Endothelial cell of umbilical vein (primary cell): ENCODE measurements at regions not wholly inside any gene's neighbourhood (a gene's known extent, or its start where the extent isn't known, plus 50 kb on each side); places are given as distances from the start of the nearest gene placed in this dataset.

ENCODE experiments used
- BruUV-seq: library from RNA; stranded (reverse); fragments of 400-500 nt; replicated peaks from 2 replicates; lab custom pipeline; 2021; lab: Mats Ljungman, UMichigan
- CTCF ChIA-PET: fragments of 300-600, 350-600 bp; sonication (Branson Sonifier 250); formaldehyde crosslinking; loops from one replicate; lab custom pipeline; 2021; ENCODE audit warnings: antibody characterized with exemption, inconsistent platforms; lab: Charles Lee
- POLR2A ChIA-PET: fragments of 300-600, 350-600 bp; sonication (Branson Sonifier 250); formaldehyde crosslinking; loops from one replicate; lab custom pipeline; 2021; ENCODE audit warnings: antibody characterized with exemption, inconsistent platforms; lab: Charles Lee
- DNase-seq: peaks from one replicate; pipeline ENCODE4 v3.0.0-alpha.2; 2011; ENCODE audit warnings: low read depth, low spot score
- FAIRE-seq: peaks from 2 replicates; lab custom pipeline; 2011; peaks lifted over from hg19 to GRCh38; lab: Jason Lieb, UNC
- H2AFZ ChIP-seq: 2 replicates; pipeline ENCODE4 v1.6.0; 2012; ENCODE audit warnings: low read depth, low read length, control low read depth, inconsistent platforms
- H3K27ac ChIP-seq: 2 replicates; pipeline ENCODE4 v1.5.1; 2011; ENCODE audit warnings: low read depth, mild to moderate bottlenecking, control low read depth, low read length, moderate library complexity; ENCODE audit not compliant: insufficient read depth
- H3K27me3 ChIP-seq, 2 experiments: 2 replicates each; pipeline versions ENCODE4 v1.6.0 to v1.6.1; 2011; ENCODE audit warnings: low read length in 2 of 2, mixed read lengths in 1 of 2; ENCODE audit not compliant: control insufficient read depth in 2 of 2, insufficient read depth in 2 of 2
- H3K36me3 ChIP-seq, 2 experiments: 2 replicates in 1 of 2; 3 replicates in 1 of 2; pipeline ENCODE4 v1.5.1; 2011; ENCODE audit warnings: low read length in 2 of 2, mild to moderate bottlenecking in 1 of 2, moderate library complexity in 1 of 2; ENCODE audit not compliant: control insufficient read depth in 2 of 2, insufficient read depth in 2 of 2; ENCODE audit errors: extremely low read depth in 1 of 2
- H3K4me1 ChIP-seq: 3 replicates; pipeline ENCODE4 v1.5.1; 2011; ENCODE audit warnings: mild to moderate bottlenecking, low read length; ENCODE audit not compliant: control insufficient read depth, insufficient read depth; ENCODE audit errors: extremely low read depth
- H3K4me2 ChIP-seq: 2 replicates; pipeline ENCODE4 v1.6.1; 2011; ENCODE audit warnings: low read length, control low read depth, mixed read lengths; ENCODE audit not compliant: insufficient read depth
- H3K4me3 ChIP-seq, 3 experiments: fragments of 200-600 bp in 1 of 3; sonication (generic), shearing (Covaris generic) in 1 of 3; replicated peaks in 1 of 3; 2 replicates each; pipeline ENCODE4 v1.5.1; 2011 to 2016; ENCODE audit warnings: control low read depth in 3 of 3, low read length in 3 of 3, mild to moderate bottlenecking in 2 of 3, inconsistent platforms in 1 of 3, low read depth in 1 of 3, moderate library complexity in 1 of 3; ENCODE audit not compliant: insufficient read depth in 1 of 3
- H3K79me2 ChIP-seq: 2 replicates; pipeline ENCODE4 v1.6.0; 2012; ENCODE audit warnings: low read length, inconsistent platforms; ENCODE audit not compliant: control insufficient read depth, insufficient read depth
- H3K9ac ChIP-seq: replicated peaks from 2 replicates; pipeline ENCODE3; 2011; ENCODE audit warnings: low read length, control low read depth; ENCODE audit not compliant: insufficient read depth; ENCODE audit errors: extremely low read depth
- H3K9me1 ChIP-seq: replicated peaks from 3 replicates; pipeline ENCODE4 v1.6.0; 2011; ENCODE audit warnings: mild to moderate bottlenecking, low read length; ENCODE audit not compliant: control insufficient read depth, insufficient read depth; ENCODE audit errors: extremely low read depth
- H3K9me3 ChIP-seq: replicated peaks from 2 replicates; pipeline ENCODE4 v1.5.1; 2012; ENCODE audit warnings: low read length, inconsistent platforms; ENCODE audit not compliant: control insufficient read depth, insufficient read depth
- H4K20me1 ChIP-seq: replicated peaks from 2 replicates; pipeline ENCODE3; 2011; ENCODE audit warnings: mild to moderate bottlenecking, low read length; ENCODE audit not compliant: control insufficient read depth, insufficient read depth; ENCODE audit errors: extremely low read depth
- EZH2 ChIP-seq: IDR thresholded peaks from 2 replicates; pipeline ENCODE4 v1.6.1; 2012; ENCODE audit warnings: borderline replicate concordance, low read depth, mild to moderate bottlenecking, moderate library complexity, low read length, inconsistent platforms; ENCODE audit not compliant: severe bottlenecking
- FOS ChIP-seq: IDR thresholded peaks from 2 replicates; pipeline ENCODE4 v1.6.1; 2011; ENCODE audit warnings: mild to moderate bottlenecking, low read length, moderate library complexity, borderline replicate concordance; ENCODE audit not compliant: insufficient read depth
- GATA2 ChIP-seq: IDR thresholded peaks from 2 replicates; pipeline ENCODE4 v1.7.0; 2011; ENCODE audit warnings: low read depth, mild to moderate bottlenecking, moderate library complexity, mixed read lengths, low read length; ENCODE audit not compliant: insufficient read length, insufficient read depth
- JUN ChIP-seq: IDR thresholded peaks from 2 replicates; pipeline ENCODE4 v1.6.1; 2011; ENCODE audit warnings: borderline replicate concordance, low read depth; ENCODE audit not compliant: insufficient read length, insufficient read depth
- MYC ChIP-seq: IDR thresholded peaks from one replicate; pipeline ENCODE4 v1.6.1; 2011; ENCODE audit warnings: mild to moderate bottlenecking, low read depth, low read length
- POLR2A ChIP-seq: IDR thresholded peaks from 2 replicates; pipeline ENCODE4 v1.6.1; 2012; ENCODE audit warnings: low read depth, mild to moderate bottlenecking, control low read depth, low read length
- POLR2AphosphoS5 ChIP-seq: IDR thresholded peaks from 2 replicates; pipeline ENCODE4 v1.6.1; 2012; ENCODE audit warnings: low read depth, mild to moderate bottlenecking, control low read depth, low read length, moderate library complexity; ENCODE audit not compliant: insufficient read depth
- dilution Hi-C: fragments of 300-500 bp; cut with MboI; formaldehyde crosslinking; loops from one replicate; pipeline ENCODE4 v1.15.0; 2019; ENCODE audit warnings: low sequenced_read_pairs; ENCODE audit not compliant: extremely low pct_ligation_motif_present
- intact Hi-C: fragments of 100-400 bp; cut with micrococcal nuclease; formaldehyde crosslinking; loops from one replicate; pipeline ENCODE4 v1.10.0; 2022
- TF ChIP-seq, protein P1 (sequence below), 2 donors: IDR thresholded peaks; 1 replicate in 1 of 2; 2 replicates in 1 of 2; pipeline ENCODE4 v1.5.1; 2011; ENCODE audit warnings: low read length in 2 of 2, mild to moderate bottlenecking in 2 of 2, moderate library complexity in 2 of 2, control low read depth in 1 of 2, inconsistent platforms in 1 of 2, low read depth in 1 of 2; ENCODE audit not compliant: insufficient read depth in 1 of 2; ENCODE audit errors: extremely low read depth in 1 of 2
- TF ChIP-seq, protein P2 (sequence below): IDR thresholded peaks from 2 replicates; pipeline ENCODE4 v1.6.1; 2011; ENCODE audit not compliant: insufficient read depth, insufficient read length

DNA sequence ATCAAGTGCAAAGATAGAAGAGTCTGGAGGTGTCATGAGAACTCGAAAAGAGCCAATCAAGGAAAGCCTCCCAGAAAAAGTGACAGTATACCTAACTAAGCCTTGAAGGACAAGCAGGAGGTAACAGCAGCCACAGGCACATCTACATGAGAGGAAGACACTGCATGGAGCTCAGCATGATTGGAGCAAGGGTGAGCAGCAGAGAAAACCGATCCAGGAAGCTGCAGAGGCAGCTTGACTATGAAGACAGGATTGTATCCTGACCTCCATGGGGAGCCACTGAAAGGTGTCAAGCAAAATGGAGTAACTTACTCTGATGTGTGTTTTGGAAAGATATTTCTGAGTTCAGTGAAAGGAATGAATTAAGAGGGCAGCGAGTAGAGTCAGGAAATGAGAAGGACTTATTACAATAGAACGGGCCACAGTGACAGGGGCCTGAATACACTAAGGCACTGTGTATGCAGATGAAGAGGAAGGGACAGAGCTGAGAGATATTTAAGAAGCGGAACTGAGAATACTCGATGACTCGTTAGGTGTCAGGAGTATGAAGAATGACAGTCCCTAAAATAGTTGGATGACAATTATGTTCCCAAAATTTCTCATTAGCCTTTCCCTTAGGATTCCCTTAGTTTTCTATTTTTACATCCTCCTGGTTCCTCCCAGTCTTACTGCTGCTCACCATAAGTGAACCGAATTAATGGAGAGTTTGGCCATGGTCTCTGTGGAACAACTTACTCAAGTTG is 139.3 kb upstream of the NFIA start:
- Histone ChIP-seq H3K9me1 (no peaks in the 10 kb centered on the region), H3K27me3 (no peaks in the 10 kb centered on the region), H2AFZ (peak overlapping the region; percentile 32), H3K9me3 (no peaks in the 10 kb centered on the region), H3K9ac (no peak overlapping the region), H3K4me3 (no peak overlapping the region), H4K20me1 (no peaks in the 10 kb centered on the region), H3K36me3 (no peaks in the 10 kb centered on the region), H3K79me2 (no peaks in the 10 kb centered on the region), H3K4me1 (peaks cover 29% of the 10 kb centered on the region), H3K4me2 (no peak overlapping the region), H3K27ac (peak overlapping the region; percentile 5)
- POLR2A ChIA-PET = no interaction called here
- DNase-seq = peak; percentile 36
- dilution Hi-C loops (no loop called here), intact Hi-C loops (loop anchor here (2.0 kb wide), 1 partner anchor 68 kb away; no protein-coding TSS in a partner anchor)
- no TSS peak for BruUV-seq
- CTCF ChIA-PET = interaction anchor here (1.6 kb wide), 1 partner anchor 80 kb away, joined by 3 read pairs; no protein-coding TSS in a partner anchor
- TF ChIP-seq, protein P1, sequence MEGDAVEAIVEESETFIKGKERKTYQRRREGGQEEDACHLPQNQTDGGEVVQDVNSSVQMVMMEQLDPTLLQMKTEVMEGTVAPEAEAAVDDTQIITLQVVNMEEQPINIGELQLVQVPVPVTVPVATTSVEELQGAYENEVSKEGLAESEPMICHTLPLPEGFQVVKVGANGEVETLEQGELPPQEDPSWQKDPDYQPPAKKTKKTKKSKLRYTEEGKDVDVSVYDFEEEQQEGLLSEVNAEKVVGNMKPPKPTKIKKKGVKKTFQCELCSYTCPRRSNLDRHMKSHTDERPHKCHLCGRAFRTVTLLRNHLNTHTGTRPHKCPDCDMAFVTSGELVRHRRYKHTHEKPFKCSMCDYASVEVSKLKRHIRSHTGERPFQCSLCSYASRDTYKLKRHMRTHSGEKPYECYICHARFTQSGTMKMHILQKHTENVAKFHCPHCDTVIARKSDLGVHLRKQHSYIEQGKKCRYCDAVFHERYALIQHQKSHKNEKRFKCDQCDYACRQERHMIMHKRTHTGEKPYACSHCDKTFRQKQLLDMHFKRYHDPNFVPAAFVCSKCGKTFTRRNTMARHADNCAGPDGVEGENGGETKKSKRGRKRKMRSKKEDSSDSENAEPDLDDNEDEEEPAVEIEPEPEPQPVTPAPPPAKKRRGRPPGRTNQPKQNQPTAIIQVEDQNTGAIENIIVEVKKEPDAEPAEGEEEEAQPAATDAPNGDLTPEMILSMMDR (IDR thresholded peaks at IDR 0.05; ENCODE audit: extremely low read depth in 1 of 2, insufficient read depth in 1 of 2, low read depth in 1 of 2, low read length in 2 of 2) = no peak
- no peak for TF ChIP-seq POLR2A
- TF ChIP-seq, protein P2, sequence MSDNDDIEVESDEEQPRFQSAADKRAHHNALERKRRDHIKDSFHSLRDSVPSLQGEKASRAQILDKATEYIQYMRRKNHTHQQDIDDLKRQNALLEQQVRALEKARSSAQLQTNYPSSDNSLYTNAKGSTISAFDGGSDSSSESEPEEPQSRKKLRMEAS = no peak
- TF ChIP-seq JUN = no peak
- TF ChIP-seq MYC = no peak
- no peak for TF ChIP-seq GATA2
- TF ChIP-seq POLR2AphosphoS5 = no peak
- no peak for TF ChIP-seq EZH2
- no peak for TF ChIP-seq FOS
- no peak for FAIRE-seq
